GM12874 (cell line): ENCODE measurements at regions not wholly inside any gene's neighbourhood (a gene's known extent, or its start where the extent isn't known, plus 50 kb on each side); places are given as distances from the start of the nearest gene placed in this dataset.

Source experiments
- CTCF ChIP-seq: IDR thresholded peaks from 2 replicates; pipeline ENCODE4 v1.5.1; 2011; ENCODE audit warnings: low read depth, mild to moderate bottlenecking, control low read depth, low read length, moderate library complexity; ENCODE audit not compliant: insufficient read depth

- TF ChIP-seq CTCF: no peak
Observed at GRCh38 chr1:29488086-29488793, 251.9 kb downstream of the PTPRU start.

GRCh38 chr1:29487291-29487690 lies 251.0 kb downstream of the PTPRU start:
- TF ChIP-seq CTCF: no peak

- TF ChIP-seq CTCF: no peak
Observed at GRCh38 chr1:29485096-29485925, 249.0 kb downstream of the PTPRU start.

- TF ChIP-seq CTCF: no peak
Observed at GRCh38 chr1:29482991-29483390, 246.7 kb downstream of the PTPRU start.

GRCh38 chr1:29482064-29482463 lies 245.7 kb downstream of the PTPRU start:
- TF ChIP-seq CTCF: no peak

- no peak for TF ChIP-seq CTCF
Observed at GRCh38 chr1:29481031-29481430, 244.7 kb downstream of the PTPRU start.

- no peak for TF ChIP-seq CTCF
Observed at GRCh38 chr1:29478879-29479278, 242.6 kb downstream of the PTPRU start.
